NCI-H1930 (cell line): ENCODE measurements at regions not wholly inside any gene's neighbourhood (a gene's known extent, or its start where the extent isn't known, plus 50 kb on each side); places are given as distances from the start of the nearest gene placed in this dataset.

Source experiments
- DNase-seq, 2 experiments: peaks; one replicate each; lab custom pipeline; 2025; lab: John Stamatoyannopoulos, UW

- DNase-seq = no peak
Observed at GRCh38 chr14:71574976-71575375, 357.3 kb upstream of the RGS6 start.

GRCh38 chr14:71576472-71576871, 355.8 kb upstream of the RGS6 start:
- no peak for DNase-seq

- no peak for DNase-seq
Observed at GRCh38 chr14:71579331-71579730, 352.9 kb upstream of the RGS6 start.

- no peak for DNase-seq
Observed at GRCh38 chr14:71582705-71583104, 349.5 kb upstream of the RGS6 start.

- no peak for DNase-seq
Observed at GRCh38 chr14:71583194-71583593, 349.0 kb upstream of the RGS6 start.

- no peak for DNase-seq
Observed at GRCh38 chr14:71583705-71584104, 348.5 kb upstream of the RGS6 start.

GRCh38 chr14:71585361-71585760, 346.9 kb upstream of the RGS6 start:
- DNase-seq = no peak

- DNase-seq = no peak
Observed at GRCh38 chr14:71586131-71586897, 345.9 kb upstream of the RGS6 start.

- DNase-seq = no peak
Observed at GRCh38 chr14:71588028-71588427, 344.2 kb upstream of the RGS6 start.

- DNase-seq = no peak
Observed at GRCh38 chr14:71588576-71589215, 343.5 kb upstream of the RGS6 start.

- DNase-seq = no peak
Observed at GRCh38 chr14:71589609-71590008, 342.6 kb upstream of the RGS6 start.

- no peak for DNase-seq
Observed at GRCh38 chr14:71590131-71590530, 342.1 kb upstream of the RGS6 start.

- no peak for DNase-seq
Observed at GRCh38 chr14:71591231-71591630, 341.0 kb upstream of the RGS6 start.

- DNase-seq = no peak
Observed at GRCh38 chr14:71591929-71592328, 340.3 kb upstream of the RGS6 start.

GRCh38 chr14:71592361-71592760, 339.9 kb upstream of the RGS6 start:
- DNase-seq = no peak

GRCh38 chr14:71593966-71594365, 338.3 kb upstream of the RGS6 start:
- DNase-seq = no peak

GRCh38 chr14:71594821-71595220, 337.4 kb upstream of the RGS6 start:
- DNase-seq = no peak

- DNase-seq = no peak
Observed at GRCh38 chr14:71595441-71595840, 336.8 kb upstream of the RGS6 start.

GRCh38 chr14:71597287-71597920, 334.8 kb upstream of the RGS6 start:
- no peak for DNase-seq

GRCh38 chr14:71597955-71598660, 334.1 kb upstream of the RGS6 start:
- no peak for DNase-seq

GRCh38 chr14:71600309-71600708, 331.9 kb upstream of the RGS6 start:
- no peak for DNase-seq

GRCh38 chr14:71602524-71602923, 329.7 kb upstream of the RGS6 start:
- DNase-seq = no peak

- DNase-seq = no peak
Observed at GRCh38 chr14:71604231-71604630, 328.0 kb upstream of the RGS6 start.
